ENCODE measurements at regions not wholly inside any gene's neighbourhood (a gene's known extent, or its start where the extent isn't known, plus 50 kb on each side); places are given as distances from the start of the nearest gene placed in this dataset.

GRCh38 chr6:98672681-98673475 lies 161.5 kb upstream of the POU3F2 start:
- FAIRE-seq (no peak), DNase-seq (ENCODE audit: insufficient read length, low spot score) (no peak)
- TF ChIP-seq CTCF (IDR thresholded peaks at IDR 0.05; ENCODE audit: insufficient read depth, missing control alignments) = no peak

- FAIRE-seq (no peak), DNase-seq (ENCODE audit: insufficient read length, low spot score) (no peak)
- TF ChIP-seq CTCF (IDR thresholded peaks at IDR 0.05; ENCODE audit: insufficient read depth, missing control alignments) = no peak
Measured at GRCh38 chr6:98678481-98678880, 155.9 kb upstream of the POU3F2 start.

GRCh38 chr6:98686008-98686601 lies 148.3 kb upstream of the POU3F2 start:
- FAIRE-seq = no peak
- no peak for DNase-seq (ENCODE audit: insufficient read length, low spot score)
- no peak for TF ChIP-seq CTCF (IDR thresholded peaks at IDR 0.05; ENCODE audit: insufficient read depth, missing control alignments)

- no peak for TF ChIP-seq CTCF (IDR thresholded peaks at IDR 0.05; ENCODE audit: insufficient read depth, missing control alignments)
- FAIRE-seq (no peak), DNase-seq (ENCODE audit: insufficient read length, low spot score) (no peak)
Measured at GRCh38 chr6:98687752-98688151, 146.6 kb upstream of the POU3F2 start.

GRCh38 chr6:98695091-98695801 lies 139.1 kb upstream of the POU3F2 start:
- FAIRE-seq (no peak), DNase-seq (ENCODE audit: insufficient read length, low spot score) (no peak)
- TF ChIP-seq CTCF (IDR thresholded peaks at IDR 0.05; ENCODE audit: insufficient read depth, missing control alignments) = no peak

GRCh38 chr6:98711380-98711779 lies 123.0 kb upstream of the POU3F2 start:
- no peak for TF ChIP-seq CTCF (IDR thresholded peaks at IDR 0.05; ENCODE audit: insufficient read depth, missing control alignments)
- no peak for DNase-seq (ENCODE audit: insufficient read length, low spot score)
- FAIRE-seq = no peak
